DMS153 treated with DMSO at 0.1 percent for 48 hours (cell line): ENCODE measurements at regions not wholly inside any gene's neighbourhood (a gene's known extent, or its start where the extent isn't known, plus 50 kb on each side); places are given as distances from the start of the nearest gene placed in this dataset.

Experiments used
- DNase-seq: peaks from one replicate; lab custom pipeline; 2025; ENCODE audit not compliant: unreplicated experiment; lab: John Stamatoyannopoulos, UW

DNA sequence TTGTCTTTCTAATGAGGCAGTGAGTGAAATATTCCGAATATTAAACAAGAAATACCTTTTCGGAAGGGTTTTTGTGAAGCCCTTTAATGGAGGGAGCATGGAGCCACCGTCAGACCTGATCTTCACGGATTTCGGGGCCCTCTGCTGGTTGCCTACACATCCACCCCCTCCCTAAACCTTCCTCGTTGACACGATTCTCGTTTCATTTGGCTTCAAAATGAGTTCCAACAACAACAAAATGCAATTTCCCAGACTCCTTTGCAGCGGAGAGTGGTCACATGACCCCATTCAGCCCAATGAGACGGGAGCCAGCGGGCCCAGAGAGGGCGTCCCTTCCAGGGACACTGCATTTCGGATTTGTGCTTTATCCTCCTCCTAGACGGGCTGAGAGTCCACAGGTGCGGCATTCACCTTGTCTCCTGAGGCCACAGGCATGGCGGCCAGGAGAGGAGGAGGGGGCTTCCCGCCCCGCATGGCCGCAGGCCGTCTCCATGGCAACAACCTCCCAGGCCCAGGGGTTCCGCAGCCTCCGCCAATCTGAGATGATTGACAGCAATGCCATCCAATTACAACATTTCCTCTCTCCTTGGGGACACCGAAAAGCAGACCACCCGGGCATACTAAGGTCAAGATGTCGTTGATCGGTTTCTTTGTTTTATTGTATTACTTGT is 259.8 kb downstream of the C16orf95 start:
- no peak for DNase-seq

DNA sequence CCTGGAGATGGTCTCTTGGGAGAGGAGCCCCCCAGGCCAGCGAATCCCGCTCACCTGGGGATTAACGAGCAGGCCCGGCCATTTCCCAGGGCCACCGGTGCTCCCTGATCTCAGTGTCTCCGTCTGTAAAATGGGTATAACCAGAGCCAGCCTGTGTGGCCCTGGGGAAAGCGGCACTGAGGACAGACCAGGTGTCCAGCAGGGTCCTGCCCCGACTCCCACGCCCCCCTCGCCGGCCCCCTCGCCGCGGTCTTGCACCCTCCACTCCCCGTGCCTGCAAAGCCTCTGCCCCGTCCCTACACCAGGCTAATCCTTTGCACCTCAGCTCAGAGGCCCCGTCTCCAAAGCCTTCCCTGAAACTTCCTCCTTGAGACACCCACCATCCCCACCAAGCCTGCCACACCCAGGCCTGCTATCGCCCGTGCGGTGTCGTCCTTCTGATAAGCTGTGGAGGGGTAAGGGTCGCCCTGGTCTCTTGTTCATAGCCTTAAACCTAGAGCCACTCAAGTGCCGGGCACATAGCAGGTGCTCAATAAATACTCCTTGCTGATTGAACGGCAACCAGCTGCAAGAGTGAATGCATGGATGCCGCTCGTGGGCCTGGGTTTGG is 259.1 kb downstream of the C16orf95 start:
- DNase-seq = no peak

DNA sequence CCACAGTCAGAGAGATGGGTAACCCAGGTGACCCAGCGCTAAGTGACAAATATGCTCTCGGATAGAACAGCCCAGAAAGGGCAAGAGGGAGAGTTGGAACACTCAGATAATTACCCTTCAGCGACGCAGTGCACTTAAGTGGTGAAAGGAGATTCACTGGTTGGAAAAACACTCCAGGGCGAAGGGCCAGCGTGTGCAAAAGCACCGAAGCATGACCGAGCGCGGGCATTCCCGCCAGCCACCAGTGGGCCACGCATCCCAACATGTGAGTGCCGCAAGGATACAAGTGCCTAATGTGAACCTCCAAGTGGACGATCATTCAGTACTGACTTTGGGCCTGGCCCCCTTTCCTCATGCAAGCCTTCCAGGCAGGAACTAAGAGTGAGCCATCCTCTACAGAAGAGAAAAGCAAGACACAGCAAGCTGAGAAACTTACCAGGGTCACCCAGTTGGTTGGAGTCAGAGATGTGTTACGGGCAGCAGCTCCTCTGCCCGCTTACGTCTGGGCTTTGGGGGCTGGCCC is 258.4 kb downstream of the C16orf95 start:
- DNase-seq = no peak

DNA sequence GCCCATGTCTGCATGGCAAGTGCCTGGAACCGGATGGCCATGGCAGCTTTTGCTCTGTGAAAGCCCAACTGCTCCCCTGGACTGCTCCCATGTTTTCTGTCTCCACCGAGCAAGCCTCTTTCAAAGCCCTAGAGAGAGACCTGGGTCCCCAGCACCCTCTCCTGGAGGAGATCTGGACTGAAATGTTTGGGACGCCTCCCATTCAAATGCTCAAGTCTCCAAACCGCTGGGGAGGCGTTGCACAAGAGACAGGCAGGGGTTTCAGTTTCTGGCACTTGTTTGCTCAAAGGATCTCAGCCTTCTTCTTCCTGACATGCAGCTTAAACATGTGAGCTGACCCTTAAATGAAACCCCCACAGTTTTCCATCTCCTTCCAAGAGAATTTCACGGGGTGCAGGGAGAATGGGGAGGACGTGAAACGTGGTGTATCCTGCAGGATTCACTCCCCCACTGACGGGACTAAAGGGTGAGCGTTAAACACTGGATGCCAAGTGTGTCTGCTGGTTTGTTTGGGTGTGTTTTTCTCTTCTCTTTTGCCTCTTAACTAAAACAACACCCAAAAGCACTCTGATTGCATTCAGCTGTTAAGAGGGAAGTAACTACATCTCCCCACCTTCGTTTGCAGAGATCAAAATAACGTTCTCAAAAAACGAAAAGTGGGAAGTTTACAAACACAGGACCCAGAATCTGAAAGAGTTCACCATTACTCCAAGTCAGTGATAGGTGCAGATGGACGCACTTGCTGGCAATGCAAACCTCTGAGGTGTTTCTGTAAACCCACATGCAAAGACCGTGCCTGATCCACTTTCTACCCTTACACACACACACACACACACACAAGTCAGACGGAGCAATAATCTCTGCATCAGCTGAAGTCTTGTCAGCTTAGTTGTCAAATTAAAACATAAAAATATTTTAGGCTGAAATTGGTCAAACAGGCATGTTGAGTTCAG is 256.9 kb downstream of the C16orf95 start:
- DNase-seq = no peak

DNA sequence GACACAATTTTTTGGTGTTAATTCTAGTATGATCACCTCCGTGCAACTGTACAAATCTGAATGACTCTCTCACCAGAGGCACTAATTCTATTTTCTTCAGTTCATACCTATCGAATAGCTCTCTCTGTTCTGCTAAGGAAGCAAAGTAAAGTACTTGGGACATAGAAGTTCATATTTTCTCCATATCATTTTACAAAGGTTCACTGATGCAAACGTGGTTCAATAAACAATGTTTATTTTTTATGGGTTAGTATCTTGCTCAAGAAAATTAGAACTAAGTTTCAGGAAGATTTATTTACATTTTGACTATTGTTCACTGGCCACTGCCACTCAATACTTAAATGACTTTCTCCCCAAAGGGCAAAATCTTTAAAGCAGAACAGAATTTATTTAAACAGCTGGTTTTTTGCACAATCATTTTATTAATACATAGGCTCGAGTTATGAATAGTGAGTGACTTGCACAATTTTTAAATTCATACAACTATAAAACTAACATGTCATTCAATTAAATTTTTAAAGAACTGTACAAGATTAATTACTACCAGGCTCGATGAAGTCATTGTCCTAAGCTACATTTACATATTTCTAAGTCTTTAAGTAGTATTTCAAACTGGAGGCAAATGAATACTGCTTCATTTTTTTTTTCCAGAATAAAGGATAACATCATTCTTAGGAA is 255.8 kb downstream of the C16orf95 start:
- no peak for DNase-seq

DNA sequence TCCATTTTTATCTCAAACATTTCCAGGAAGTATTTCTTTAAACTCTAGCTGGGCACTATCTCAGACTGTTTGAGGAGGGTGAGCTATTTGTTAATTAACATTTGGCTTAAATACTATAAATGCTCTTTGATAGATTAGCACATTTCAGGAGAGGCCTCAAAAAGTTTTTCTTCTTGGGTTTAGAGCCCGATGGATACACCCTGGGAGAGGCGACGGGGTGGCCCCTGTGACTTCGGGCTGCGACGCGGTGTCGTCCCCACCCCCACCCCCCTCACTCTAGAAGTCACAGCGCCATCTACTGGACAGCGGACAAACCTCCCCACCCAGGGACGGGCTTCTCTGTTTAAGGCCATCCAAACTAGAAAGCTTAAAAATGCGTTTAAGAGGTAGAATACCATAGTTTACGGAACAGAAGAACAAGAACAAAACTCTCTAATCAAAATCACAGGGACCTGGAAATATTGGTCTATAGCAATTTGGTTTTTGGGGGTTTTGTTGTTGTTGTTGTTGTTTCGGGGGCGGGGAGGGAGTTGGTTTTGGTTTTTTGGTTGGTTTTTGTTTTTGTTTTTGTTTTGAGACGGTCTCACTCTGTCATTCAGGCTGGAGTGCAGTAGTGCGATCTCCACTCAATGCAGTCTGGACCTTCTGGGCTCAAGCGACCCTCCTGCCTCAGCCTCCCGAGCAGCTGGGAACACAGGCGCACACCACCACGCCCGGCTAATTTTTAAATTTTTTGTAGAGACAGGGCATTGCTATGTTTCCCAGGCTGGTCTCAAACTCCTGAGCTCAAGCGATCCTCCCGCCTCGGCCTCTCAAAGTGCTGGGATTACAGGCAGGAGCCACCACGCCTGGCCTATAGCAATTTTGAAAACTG is 254.4 kb downstream of the C16orf95 start:
- peak; percentile 41 for DNase-seq

DNA sequence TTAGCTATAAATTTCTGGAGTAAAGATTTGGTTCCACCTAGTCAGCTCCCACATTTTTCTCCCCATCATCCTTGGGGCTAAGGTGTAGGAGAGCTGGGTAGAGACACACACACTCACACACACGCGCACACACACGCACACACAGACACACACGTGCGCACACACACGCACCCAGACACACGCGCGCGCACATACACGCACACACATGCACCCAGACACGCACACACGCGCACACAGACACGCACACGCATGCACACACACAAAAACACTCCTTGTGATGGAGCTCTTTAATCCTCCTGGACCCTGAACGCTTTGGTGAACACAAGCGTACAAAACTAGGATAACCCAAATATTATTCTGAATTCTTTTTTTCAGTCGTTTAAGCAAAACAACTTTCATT is 253.6 kb downstream of the C16orf95 start:
- no peak for DNase-seq

DNA sequence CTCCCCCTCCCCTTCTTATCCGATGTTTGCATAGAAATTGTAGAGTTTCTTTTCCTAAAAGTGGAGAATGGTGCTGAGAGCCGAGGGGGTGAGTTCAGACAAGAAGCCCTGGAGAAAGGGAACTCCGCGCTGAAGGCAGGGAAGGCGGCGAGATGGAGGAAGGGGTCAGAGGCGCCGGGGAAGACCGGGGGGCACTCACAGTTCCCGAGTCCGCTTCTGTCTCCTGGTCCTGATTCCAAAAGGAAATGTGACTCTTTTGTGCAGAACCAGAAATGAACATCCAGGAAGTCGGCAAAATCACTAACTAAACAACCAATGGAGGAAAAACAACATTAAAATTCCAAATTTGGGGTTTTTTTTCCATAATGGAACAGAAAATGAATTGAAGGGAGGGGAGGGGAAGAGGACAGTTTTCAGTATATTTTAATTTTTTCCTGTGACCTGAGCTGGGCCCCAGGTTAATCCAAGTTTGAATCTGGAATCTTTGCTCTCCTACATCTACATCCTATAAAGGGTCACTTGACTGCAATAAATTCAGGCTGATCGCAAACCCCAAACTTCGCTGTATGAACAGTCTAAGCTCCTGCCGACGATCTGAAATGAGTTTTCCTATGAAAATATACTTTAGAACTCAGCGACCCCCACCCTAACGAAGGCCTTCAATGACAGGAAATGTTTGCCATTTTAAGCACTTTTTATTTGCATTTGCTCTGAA is 252.3 kb downstream of the C16orf95 start:
- DNase-seq = no peak

DNA sequence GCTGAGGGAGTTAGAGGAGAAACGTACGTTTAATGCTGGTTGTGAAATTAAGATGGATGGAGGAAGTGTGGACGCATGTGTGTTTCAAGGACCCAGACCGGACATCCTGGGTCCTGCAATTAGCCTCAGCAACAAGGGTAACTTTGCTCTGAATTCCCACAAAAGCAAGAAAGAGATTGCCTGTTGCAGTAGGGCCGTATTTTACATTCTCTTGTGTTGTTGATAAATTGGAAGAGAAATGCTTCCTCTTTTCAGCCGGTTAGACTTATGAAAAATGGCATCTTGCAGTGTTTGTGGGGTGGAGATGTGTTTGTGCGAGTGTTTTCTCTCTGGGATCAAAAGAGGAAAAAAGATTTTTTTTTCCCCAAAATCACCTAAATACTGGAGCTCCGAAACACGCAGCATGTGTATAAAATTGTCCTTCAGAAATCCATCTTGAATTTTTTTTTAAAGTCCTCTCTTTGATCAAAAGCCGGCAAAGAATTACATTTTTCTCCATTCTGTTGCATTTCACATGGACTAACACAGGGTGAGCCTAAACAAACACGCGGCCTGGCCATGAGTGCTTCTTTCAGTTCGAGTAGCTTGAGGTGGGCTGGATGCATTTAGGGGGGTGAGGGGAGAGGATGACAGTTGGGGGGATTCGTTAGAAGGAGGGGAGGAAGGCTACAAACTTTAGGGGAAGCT is 251.6 kb downstream of the C16orf95 start:
- no peak for DNase-seq

DNA sequence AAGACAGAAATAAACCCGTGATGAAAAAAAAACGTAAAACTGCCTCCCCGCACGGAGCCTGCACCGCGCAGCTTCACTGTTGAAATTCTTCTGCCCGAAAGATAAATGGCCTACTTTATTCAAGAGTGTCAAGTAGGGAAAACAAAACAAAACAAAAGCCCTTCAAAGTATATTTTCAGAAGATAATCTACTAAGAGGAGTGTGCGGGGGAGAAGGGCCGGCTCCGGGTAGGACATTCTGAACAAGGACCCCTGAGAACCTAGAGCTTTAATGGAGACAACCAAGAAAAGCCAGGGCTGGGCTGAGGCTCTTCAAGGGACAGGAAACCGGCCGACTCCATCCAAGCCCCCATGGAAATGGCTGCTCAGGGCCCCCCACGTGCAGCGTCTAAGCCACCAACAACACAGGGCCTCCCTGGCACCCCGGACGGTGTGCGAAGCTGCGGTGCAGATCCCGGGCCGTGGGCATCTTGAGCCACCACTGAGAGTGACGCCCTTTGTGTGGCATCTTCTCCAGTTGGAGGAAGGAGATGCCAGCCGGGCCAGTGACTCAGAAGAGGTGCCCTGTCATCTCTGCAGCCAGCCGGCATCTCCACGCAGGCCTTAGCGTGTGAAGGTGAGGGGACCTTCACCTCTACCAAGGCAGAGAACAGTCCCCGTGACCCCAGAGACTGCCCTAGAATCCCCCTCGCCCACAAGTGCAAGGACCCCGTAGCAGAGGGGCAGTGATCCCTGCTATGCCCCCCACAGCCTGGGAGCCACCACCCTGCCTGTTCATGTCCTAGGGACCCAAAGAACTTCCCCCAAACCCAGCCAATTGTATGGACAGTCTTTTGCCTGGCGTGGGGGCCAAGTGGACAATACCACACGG is 250.8 kb downstream of the C16orf95 start:
- no peak for DNase-seq

DNA sequence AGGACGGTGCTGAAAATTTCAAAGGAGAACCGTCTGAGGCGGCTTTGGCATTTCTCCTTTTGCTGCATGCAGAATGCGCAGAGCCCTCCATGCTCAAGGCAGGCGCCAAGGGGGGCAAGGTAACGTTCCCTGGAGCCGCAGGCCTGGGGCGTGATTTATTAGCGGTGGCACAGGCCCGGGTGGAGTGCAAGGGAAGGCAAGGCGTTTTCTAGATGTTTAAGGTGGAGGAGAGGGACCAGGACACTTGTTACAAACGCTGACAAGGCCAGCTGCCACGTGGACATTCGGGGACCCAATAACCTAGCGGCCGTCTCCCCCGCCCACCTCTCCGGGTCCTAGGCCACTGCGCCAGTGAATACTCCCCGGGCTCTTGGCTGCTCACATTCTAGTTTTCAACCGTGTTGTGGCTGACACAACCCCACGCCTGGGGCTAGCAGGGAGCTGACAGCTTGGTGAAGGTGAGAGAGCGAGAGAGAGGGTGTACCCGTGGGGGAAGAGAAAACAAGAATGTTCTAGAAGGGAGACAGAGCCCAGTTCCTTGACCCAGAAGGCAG is 250.1 kb downstream of the C16orf95 start:
- no peak for DNase-seq

DNA sequence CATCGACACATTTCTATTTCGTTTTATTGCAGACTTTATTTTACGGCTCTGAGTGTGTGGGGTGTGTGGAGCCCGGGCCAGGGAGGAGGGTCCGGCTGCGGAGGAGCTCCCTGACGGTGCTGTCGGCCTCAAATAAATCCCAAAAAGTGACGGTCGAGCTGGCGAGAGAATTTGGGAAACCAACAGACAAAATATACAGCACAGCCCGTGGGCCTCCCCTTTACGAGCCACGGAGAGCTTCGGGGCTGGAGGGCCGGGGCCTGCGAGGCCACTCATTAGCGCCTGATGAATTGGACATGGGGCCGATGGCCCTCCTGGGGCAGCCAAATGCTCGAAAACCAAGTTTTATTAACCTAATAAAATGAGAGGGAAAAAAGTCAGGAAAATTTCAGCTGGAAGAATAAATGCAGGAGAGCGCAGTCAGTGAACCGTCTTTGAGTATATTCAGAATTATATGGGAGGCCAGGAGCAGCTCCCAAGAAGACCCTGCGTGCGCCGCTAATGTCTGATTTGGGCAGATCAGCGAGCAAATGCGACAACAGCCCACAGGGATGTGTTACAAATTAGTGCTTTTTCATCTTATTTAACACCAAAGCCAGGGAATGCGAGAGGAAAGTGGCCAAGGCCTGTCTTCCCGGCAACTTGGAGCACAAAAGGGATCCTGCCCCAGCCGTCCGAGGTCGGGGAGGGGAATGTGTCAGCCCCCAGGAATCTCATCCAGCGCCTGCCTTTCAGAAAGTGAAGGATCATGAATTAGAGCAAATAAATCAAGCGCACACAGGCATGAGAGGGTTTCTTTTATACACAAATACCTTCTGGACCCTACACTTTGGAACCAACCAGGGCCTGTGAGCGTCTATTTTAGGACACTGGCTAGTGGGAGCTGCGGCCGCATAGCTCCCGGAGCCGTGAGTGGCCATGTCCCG is 249.1 kb downstream of the C16orf95 start:
- no peak for DNase-seq

DNA sequence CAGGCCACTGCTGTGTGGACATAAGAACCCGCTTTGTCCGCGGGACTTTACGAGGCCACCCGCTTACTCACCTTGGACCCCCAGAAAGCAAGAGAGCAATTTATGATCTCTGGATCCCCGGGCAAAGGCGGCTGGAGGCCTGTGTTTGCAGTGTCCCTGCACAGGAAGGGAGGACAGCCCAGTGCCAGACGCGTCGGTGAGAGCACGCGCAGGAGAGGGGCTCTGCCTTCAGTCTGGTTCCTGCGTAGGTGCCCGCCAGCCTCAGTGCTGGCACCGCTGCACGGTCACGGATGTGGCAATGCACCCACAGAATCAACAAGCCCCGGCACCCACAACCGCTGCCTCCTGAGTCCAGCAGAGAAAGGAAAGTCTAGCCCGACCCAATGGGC is 248.4 kb downstream of the C16orf95 start:
- no peak for DNase-seq

DNA sequence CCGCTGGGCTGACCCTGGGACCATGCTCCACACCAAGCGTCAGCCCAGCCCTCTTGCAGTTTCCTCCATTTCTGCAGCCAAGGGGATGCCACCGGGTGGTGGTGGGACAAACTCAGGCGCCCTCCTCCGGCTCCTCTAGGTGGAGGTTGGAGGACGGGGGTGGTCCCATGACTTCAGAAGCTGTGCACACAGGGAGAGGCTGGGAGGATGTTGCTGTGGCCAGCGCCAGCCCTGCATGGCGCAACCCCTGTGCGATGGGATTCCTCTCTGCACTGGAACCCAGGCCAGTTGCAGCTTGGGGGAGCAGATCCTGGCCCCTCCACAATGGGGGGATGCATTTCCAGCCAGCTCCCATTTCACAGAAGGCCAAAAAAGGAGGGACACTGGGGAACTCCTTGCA is 246.5 kb downstream of the C16orf95 start:
- no peak for DNase-seq

DNA sequence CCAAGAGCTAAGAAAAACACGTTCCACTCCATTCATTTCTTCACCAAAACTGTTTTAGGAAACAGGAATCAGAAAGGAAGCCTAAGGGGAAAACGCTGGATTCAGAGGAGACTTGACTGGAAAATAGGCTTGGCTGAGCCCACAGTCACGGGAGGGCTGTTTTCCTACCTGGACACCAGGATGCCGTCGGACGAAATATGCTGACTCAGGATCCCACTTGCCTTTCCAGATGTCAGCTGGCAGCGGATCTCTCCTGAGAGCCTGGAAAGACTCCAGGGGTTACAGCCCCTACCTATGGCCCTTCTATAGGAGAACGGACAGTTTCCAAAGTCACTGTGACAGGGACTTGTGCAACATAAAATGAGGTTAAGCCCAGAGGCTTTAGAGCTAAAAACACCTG is 245.1 kb downstream of the C16orf95 start:
- no peak for DNase-seq

DNA sequence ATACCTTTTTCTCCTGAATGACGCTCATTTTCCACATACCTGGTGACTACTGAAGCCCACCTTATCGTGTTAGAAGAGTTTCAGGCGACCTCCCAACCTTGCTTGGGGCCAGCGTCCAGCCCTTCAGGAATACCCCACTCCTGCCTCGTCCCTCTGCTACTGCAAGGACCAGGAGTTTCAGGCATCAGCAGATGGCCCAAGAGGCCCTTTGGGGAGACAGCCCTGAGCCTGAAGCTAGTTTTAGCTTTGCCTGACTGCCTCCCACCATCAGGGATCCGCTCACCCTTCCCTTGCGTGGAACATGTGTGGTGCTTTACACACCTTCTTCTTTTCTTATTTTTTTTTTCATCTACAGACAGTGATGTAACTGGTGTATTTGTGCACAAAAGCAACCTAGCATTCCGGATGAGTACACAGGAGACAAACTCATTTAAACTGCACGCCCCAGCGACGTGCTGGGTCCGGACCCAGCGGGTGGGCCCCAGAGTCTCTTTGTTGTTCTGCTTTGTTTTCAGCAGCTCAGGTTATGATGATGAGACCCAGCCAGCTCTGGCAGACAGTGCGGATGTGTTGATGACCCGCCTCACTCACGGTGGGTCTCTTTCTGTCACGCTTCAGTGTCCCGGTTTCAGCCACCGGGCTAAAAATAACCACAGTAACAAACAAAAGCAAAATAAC is 242.4 kb downstream of the C16orf95 start:
- DNase-seq = no peak
